LoVo (cell line): ENCODE measurements at regions not wholly inside any gene's neighbourhood (a gene's known extent, or its start where the extent isn't known, plus 50 kb on each side); places are given as distances from the start of the nearest gene placed in this dataset.
"Not testable (repeated sequence)": the region's sequence is repeated elsewhere in the genome, so short reads cannot be mapped to it uniquely, and the experiment has no call there.

Experiments
- DNase-seq: peaks from one replicate; pipeline ENCODE4 v3.0.0-alpha.2; 2016; ENCODE audit warnings: low spot score

DNA sequence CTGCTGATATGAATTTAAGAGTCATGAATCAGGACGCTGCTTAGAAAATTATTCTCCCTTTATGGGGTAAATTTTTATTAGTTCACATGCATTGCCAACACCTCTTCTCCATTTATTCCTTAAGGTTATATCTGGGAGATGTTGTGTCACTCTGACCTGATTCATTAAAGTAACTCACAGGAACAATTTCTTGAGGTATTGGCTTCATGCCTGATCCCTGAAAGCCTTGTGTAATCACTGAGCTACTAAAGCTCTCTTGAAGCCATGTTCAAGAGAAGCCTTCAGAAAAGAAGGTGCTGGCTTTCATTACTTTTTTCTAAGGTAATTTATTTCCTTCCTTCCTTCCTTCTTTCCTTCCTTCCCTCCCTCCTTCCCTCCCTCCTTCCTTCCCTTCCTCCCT, 420.6 kb downstream of the RAB38 start:
- DNase-seq = no peak

GRCh38 chr11:87753143-87753542, 422.1 kb downstream of the RAB38 start:
- no peak for DNase-seq

GRCh38 chr11:87743007-87743406, 432.2 kb downstream of the RAB38 start:
- no peak for DNase-seq

DNA sequence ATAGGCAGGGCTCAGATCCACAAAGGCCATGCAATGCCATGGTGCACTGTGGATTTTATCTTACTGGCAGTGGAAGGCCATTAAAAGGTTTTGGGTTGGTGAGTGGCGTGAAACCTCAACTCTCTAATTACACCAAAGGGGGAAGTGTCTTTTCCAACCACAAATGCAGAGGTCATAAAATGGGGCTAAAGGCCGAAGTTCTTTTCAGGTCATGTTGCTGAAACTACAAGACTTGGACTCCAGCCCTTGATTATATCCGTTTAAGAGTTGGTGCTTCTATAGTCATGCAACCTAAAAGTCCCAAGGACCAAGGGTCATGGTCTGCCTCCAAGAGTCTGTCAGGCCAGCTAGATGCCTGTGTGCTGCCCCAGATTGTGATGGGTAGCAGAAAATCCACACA, 434.3 kb downstream of the RAB38 start:
- DNase-seq = no peak

DNA sequence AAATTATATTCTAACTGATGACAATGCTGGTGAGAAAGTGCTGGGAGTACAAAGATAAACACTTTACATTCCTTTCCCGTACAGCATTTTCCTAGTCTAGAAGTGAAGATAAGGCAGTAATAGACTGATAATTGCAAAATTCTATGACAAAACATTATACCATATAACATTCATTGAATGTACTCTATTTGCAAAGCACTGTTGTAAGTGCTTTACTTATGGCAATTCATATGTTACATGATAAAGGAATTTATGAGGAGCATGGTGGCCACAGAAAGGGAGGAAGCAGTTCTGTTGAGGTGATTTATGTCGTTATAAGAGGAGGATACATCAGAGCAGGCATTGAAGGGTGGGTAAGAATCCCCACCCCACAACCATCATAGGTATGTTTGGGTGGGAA, 434.8 kb downstream of the RAB38 start:
- DNase-seq = no peak

- no peak for DNase-seq
Measured at GRCh38 chr11:87739766-87740165, 435.5 kb downstream of the RAB38 start.

- no peak for DNase-seq
Measured at GRCh38 chr11:87739261-87739660, 436.0 kb downstream of the RAB38 start.

DNA sequence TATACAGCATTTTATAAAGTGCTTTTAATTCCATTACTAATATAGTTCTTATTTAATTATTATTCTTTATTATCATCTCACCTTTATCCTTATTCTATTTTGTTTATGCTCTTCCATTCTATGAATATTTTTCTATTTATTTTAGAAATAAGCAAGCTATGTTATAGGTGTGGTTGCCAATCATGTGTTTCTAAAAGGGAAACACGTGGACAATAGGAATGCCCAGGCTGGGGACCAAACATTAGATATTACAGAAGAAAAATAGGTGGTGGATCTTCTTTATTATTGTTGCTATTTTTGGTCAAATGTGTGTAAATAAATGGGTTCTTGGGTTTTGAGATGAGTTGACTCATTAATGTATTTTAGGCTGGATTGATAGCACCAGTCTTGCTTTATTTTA, 438.3 kb downstream of the RAB38 start:
- no peak for DNase-seq

- no peak for DNase-seq
Measured at GRCh38 chr11:87726506-87726905, 448.7 kb downstream of the RAB38 start.

DNA sequence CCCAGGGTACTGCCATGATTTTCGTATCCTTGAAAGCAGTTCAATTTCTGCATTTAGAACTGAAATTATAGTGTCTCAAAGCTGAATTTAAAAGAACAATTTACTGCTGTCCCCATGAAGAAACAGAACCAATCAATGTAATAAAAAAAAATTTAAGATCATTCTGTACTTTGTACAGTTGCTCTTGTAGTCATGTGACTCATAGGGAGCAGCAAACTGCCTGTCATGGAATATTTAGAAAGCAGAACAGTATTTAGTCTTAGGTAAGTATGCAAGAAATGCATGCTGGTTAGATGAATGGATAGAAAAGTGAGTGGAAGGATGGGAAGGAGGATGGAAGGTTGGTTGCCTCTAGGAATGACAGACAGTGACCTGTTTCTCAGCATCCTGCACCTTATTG, 450.9 kb downstream of the RAB38 start:
- DNase-seq = no peak

DNA sequence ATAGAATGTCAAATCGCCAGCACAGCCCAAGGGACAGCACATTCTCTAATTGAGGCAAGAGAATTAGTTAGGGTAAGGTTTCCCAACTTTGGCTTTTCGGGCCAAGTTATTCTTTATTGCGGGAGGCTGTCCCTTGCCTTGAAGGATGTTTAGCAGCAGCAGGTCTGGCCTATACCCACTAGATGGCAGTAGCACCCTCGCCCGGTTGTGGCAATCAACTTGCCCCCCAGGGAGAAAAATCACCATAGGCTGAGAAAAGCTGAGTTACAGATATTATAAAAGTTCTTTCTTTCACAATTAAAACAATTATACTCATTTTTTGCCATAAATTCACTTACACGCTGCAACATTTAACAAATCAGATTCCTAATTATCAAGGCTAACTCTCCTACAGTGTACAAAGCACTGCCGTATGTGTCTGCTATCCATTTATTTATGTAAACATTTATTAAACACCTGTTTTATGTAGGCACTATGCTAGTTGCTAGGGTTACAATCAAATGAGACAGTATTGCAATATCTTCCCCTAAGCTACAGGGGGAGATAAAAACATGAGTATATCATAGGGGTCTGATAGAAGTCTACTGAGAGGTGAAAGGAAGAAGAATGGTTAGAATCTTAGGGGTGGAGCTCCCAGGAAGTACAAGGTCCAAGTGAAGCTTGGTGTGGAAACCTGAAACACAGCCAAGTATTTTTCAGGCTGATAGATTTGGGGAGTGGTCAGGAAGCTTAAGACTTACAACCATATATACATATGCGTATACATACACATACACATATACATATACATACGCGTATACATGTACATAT, 452.3 kb downstream of the RAB38 start:
- DNase-seq = no peak

- no peak for DNase-seq
Measured at GRCh38 chr11:87719326-87720073, 455.7 kb downstream of the RAB38 start.

GRCh38 chr11:87712802-87713202, 462.4 kb downstream of the RAB38 start:
- no peak for DNase-seq

DNA sequence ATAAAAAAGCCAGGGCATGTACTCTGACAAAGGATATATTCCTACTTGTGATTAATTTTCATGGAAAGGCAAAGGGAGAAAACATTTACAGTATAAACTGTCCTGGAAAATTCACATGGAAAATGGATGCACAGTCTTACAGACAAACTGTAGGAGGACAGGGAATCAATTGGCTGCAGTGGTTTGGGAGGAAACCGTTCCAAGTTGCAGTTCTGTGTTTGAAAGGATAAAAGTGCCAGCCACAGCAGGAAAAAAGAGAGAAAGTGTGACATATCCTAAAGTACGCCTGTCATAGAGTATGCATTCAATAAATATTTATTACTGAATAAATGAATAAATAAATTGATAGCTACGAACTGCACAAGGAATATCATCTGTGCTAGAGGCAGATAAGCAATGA, 462.9 kb downstream of the RAB38 start:
- DNase-seq = no peak

DNA sequence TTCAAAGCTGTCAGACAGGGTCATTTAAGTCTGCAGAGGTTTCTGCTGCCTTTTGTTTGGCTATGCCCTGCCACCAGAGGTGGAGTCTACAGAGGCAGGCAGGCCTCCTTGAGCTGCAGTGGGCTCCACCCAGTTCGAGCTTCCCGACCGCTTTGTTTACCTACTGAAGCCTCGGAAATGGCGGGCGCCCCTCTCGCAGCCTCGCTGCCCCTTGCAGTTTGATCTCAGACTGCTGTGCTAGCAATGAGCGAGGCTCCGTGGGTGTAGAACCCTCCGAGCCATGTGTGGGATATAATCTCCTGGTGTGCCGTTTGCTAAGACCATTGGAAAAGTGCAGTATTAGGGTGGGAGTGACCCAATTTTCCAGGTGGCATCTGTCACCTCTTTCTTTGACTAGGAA, 471.7 kb downstream of the RAB38 start:
- not testable (repeated sequence) for DNase-seq

DNA sequence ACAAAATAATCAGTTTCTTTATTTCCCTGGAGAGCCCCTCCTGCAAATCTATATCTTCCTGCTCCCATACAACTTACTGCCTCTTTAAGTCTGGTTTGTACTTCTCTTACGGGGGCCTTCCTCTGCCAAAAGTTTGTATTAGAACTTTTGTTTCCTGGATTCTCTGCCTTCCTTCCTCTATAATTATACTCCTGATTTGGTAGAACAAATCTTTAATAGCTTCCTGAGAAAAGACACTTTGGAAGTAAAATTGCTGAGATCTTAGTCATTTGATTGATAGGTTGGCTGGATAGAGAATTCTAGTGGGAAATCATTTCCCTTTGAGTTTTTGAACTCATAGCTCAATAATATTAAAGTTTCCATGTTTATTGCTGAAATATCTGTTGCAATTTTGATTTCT, 499.2 kb downstream of the RAB38 start:
- DNase-seq = no peak

- no peak for DNase-seq
Measured at GRCh38 chr11:87666730-87667129, 508.5 kb downstream of the RAB38 start.

GRCh38 chr11:87662287-87662686, 513.0 kb downstream of the RAB38 start:
- DNase-seq = no peak

DNA sequence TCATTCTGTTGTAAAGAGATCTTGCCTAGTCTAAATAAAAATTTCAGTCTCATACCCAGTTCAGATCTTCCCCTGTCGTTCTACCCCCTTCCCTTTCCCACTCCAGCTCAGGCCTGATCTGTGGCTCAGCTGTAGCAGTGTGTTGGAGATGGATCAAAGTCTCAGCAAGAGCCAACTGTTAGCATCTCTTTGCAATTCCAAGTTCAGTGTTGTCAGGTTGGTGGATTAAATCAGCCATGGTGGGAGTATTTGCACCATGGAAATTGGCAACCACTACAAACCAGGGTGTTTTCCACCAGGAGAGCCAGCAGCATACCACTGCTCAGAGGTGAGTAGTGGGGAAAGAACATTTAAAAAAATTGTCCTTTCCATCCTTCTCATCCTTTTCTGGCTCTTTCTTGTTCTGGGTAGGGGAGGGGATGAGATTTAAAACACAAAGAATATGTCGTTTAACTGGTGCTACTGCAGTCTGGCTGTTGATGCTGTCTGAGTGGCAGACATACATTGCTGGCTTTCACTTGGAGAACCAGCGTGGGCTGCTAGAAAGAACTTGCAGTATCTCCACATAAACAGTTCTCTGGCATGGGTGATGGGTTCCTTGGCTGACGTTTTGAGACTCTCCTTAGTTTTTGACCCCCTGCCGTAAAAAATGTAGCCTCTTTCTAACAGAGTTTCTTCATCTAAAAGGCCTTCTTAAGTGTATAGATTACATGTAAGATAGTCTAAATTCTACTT, 514.1 kb downstream of the RAB38 start:
- no peak for DNase-seq

- no peak for DNase-seq
Measured at GRCh38 chr11:87659807-87660206, 515.4 kb downstream of the RAB38 start.

DNA sequence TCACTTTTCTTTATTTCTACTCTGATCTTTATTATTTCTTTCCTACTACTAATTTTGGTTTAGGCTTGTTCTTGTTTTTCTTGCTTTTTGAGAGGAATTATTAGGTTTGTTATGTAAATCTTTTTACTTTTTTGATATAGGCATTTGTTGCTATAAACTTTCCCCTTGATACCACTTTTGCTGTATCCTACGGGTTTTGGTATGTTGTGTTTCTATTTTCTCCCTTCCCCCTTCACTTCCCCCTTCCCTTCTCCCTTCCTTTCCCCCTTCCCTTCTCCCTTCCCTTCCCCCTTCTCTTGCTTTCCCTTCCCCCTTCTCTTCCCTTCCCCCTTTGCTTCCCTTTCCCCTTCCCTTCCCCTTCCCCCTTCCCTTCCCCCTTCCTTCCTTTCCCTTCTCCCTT, 529.6 kb downstream of the RAB38 start:
- DNase-seq = no peak

GRCh38 chr11:87639753-87640364, 535.4 kb downstream of the RAB38 start:
- no peak for DNase-seq
